Uterus (tissue), 2 donors: ENCODE measurements at regions not wholly inside any gene's neighbourhood (a gene's known extent, or its start where the extent isn't known, plus 50 kb on each side); places are given as distances from the start of the nearest gene placed in this dataset.

ENCODE experiments used
- CTCF ChIP-seq, 4 experiments: fragments of 200-600 bp in 2 of 4; fragments of 450-650 bp in 2 of 4; sonication (generic) in 2 of 4; IDR thresholded peaks; one replicate each; pipeline ENCODE4 v1.5.1; 2016 to 2019; ENCODE audit warnings: antibody characterized with exemption in 4 of 4, mild to moderate bottlenecking in 2 of 4, moderate library complexity in 1 of 4
- POLR2A ChIP-seq, 2 donors: fragments of 450-650 bp; IDR thresholded peaks; one replicate each; pipeline ENCODE4 v1.6.1; 2016; ENCODE audit warnings: antibody characterized with exemption in 2 of 2, mild to moderate bottlenecking in 1 of 2, moderate library complexity in 1 of 2

DNA sequence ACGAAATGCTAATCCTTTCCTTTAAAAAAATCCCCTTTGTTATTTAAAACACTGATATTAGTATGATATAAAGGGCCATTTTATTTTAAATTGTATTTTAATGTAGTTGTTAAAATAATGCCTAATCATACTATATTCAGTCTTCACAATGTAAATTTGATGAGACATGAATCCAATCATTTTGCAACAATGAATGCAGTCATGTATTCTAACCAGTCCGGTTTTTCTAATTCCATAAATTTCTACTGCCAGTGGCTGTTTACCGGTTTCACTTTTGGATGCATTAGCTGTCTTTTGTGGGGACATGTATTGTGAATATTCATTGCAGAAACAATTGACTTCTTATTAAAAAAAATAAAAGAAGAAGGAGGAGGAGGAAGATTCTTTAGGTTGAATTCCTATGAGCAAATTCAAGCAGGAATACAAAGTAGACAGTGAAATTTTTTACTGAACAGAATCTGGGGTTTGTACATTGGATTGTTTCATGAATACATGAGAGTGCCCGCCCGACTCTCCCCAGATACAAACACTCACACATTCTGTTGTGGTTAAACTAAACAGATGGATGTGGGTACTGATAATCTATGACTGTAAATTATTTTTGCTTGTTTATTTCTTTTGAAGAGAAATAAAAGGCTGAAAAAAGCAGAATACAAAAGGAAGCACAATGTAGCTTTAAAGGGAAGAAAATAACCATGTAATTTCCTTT lies 624.8 kb upstream of the PTBP2 start:
- TF ChIP-seq CTCF (IDR thresholded peaks at IDR 0.05) (no peak), POLR2A (IDR thresholded peaks at IDR 0.05) (no peak)
